ENCODE measurements at regions not wholly inside any gene's neighbourhood (a gene's known extent, or its start where the extent isn't known, plus 50 kb on each side); places are given as distances from the start of the nearest gene placed in this dataset.
"Not testable (repeated sequence)": the region's sequence is repeated elsewhere in the genome, so short reads cannot be mapped to it uniquely, and the experiment has no call there.

- Mint-ChIP-seq H3K4me1 (ENCODE audit: low read depth in 2 of 2) (no peaks in the 10 kb centered on the region), H3K27ac (no peak overlapping the region), H3K4me3 (no peak overlapping the region), H3K36me3 (peaks cover 6% of the 10 kb centered on the region), H3K27me3 (peaks cover 7 to 16% of the 10 kb centered on the region in 2 donors), H3K9me3 (peaks cover 6% of the 10 kb centered on the region)
- DNase-seq (ENCODE audit: low spot score) (no peak), ATAC-seq (no peak)
Observed at GRCh38 chrX:45566456-45566855, 365.8 kb upstream of the DIPK2B start.

- DNase-seq (ENCODE audit: low spot score) (no peak), ATAC-seq (no peak)
- peaks cover 9% of the 10 kb centered on the region for H3K9me3 Mint-ChIP-seq
- peaks cover 14 to 25% of the 10 kb centered on the region in 2 donors for H3K27me3 Mint-ChIP-seq
- H3K4me3 Mint-ChIP-seq: no peak overlapping the region
- H3K27ac Mint-ChIP-seq: no peak overlapping the region
- H3K36me3 Mint-ChIP-seq: peaks cover 12% of the 10 kb centered on the region
- H3K4me1 Mint-ChIP-seq (ENCODE audit: low read depth in 2 of 2): no peaks in the 10 kb centered on the region
Observed at GRCh38 chrX:45557387-45557786, 356.7 kb upstream of the DIPK2B start.

- ATAC-seq (no peak), DNase-seq (ENCODE audit: low spot score) (no peak)
- H3K27me3 Mint-ChIP-seq: peaks cover 5 to 18% of the 10 kb centered on the region in 2 donors
- H3K9me3 Mint-ChIP-seq: no peaks in the 10 kb centered on the region
- H3K4me1 Mint-ChIP-seq (ENCODE audit: low read depth in 2 of 2): no peaks in the 10 kb centered on the region
- H3K36me3 Mint-ChIP-seq: no peaks in the 10 kb centered on the region
- no peak overlapping the region for H3K4me3 Mint-ChIP-seq
- H3K27ac Mint-ChIP-seq: no peak overlapping the region
Observed at GRCh38 chrX:45554736-45555135, 354.1 kb upstream of the DIPK2B start.

- DNase-seq (ENCODE audit: low spot score): no peak
- Mint-ChIP-seq H3K4me1 (ENCODE audit: low read depth in 2 of 2) (no peaks in the 10 kb centered on the region), H3K36me3 (no peaks in the 10 kb centered on the region), H3K4me3 (no peak overlapping the region), H3K9me3 (no peaks in the 10 kb centered on the region), H3K27me3 (peaks cover 5 to 20% of the 10 kb centered on the region in 2 donors), H3K27ac (no peak overlapping the region)
- ATAC-seq: no peak
Observed at GRCh38 chrX:45553417-45553816, 352.7 kb upstream of the DIPK2B start.

GRCh38 chrX:45546697-45547096, 346.0 kb upstream of the DIPK2B start:
- H3K9me3 Mint-ChIP-seq; DNase-seq (ENCODE audit: low spot score); H3K4me3 Mint-ChIP-seq; H3K4me1 Mint-ChIP-seq (ENCODE audit: low read depth in 2 of 2); H3K36me3 Mint-ChIP-seq; ATAC-seq; H3K27ac Mint-ChIP-seq: not testable (repeated sequence)
- peaks cover 5 to 11% of the 10 kb centered on the region in 2 donors for H3K27me3 Mint-ChIP-seq

- H3K4me1 Mint-ChIP-seq (ENCODE audit: low read depth in 2 of 2): peaks cover 0 to 4% of the 10 kb centered on the region in 2 donors
- H3K36me3 Mint-ChIP-seq: peaks cover 4% of the 10 kb centered on the region
- H3K4me3 Mint-ChIP-seq: no peak overlapping the region
- ATAC-seq (no peak), DNase-seq (ENCODE audit: low spot score) (no peak)
- no peak overlapping the region for H3K27ac Mint-ChIP-seq
- peaks cover 32 to 43% of the 10 kb centered on the region in 2 donors for H3K27me3 Mint-ChIP-seq
- H3K9me3 Mint-ChIP-seq: peaks cover 5% of the 10 kb centered on the region
Observed at GRCh38 chrX:45540181-45540580, 339.5 kb upstream of the DIPK2B start.

- Mint-ChIP-seq H3K9me3 (peaks cover 11% of the 10 kb centered on the region), H3K27ac (no peak overlapping the region), H3K27me3 (peaks cover 52 to 54% of the 10 kb centered on the region in 2 donors), H3K4me1 (ENCODE audit: low read depth in 2 of 2) (peaks cover 0 to under 1% of the 10 kb centered on the region in 2 donors), H3K4me3 (no peak overlapping the region), H3K36me3 (peaks cover 20% of the 10 kb centered on the region)
- ATAC-seq: no peak
- DNase-seq (ENCODE audit: low spot score): no peak
Observed at GRCh38 chrX:45537936-45538335, 337.3 kb upstream of the DIPK2B start.

- DNase-seq (ENCODE audit: low spot score): no peak
- Mint-ChIP-seq H3K27me3 (peaks cover 5 to 25% of the 10 kb centered on the region in 2 donors), H3K4me3 (no peak overlapping the region), H3K36me3 (no peaks in the 10 kb centered on the region), H3K27ac (no peak overlapping the region), H3K9me3 (peaks cover 5% of the 10 kb centered on the region), H3K4me1 (ENCODE audit: low read depth in 2 of 2) (no peaks in the 10 kb centered on the region)
- ATAC-seq: no peak
Observed at GRCh38 chrX:45527834-45528233, 327.2 kb upstream of the DIPK2B start.

- H3K4me1 Mint-ChIP-seq (ENCODE audit: low read depth in 2 of 2): no peaks in the 10 kb centered on the region
- H3K4me3 Mint-ChIP-seq: no peak overlapping the region
- H3K9me3 Mint-ChIP-seq: peaks cover 5% of the 10 kb centered on the region
- H3K27ac Mint-ChIP-seq: no peak overlapping the region
- no peaks in the 10 kb centered on the region for H3K36me3 Mint-ChIP-seq
- no peak for DNase-seq (ENCODE audit: low spot score)
- no peak for ATAC-seq
- peaks cover 0 to 17% of the 10 kb centered on the region in 2 donors for H3K27me3 Mint-ChIP-seq
Observed at GRCh38 chrX:45524805-45525204, 324.1 kb upstream of the DIPK2B start.

- H3K4me3 Mint-ChIP-seq: no peak overlapping the region
- ATAC-seq (no peak), DNase-seq (ENCODE audit: low spot score) (no peak)
- no peaks in the 10 kb centered on the region for H3K36me3 Mint-ChIP-seq
- H3K27ac Mint-ChIP-seq: no peak overlapping the region
- peaks cover 0 to 16% of the 10 kb centered on the region in 2 donors for H3K27me3 Mint-ChIP-seq
- peaks cover 5% of the 10 kb centered on the region for H3K9me3 Mint-ChIP-seq
- no peaks in the 10 kb centered on the region for H3K4me1 Mint-ChIP-seq (ENCODE audit: low read depth in 2 of 2)
Observed at GRCh38 chrX:45524296-45524695, 323.6 kb upstream of the DIPK2B start.

GRCh38 chrX:45518552-45518951, 317.9 kb upstream of the DIPK2B start:
- Mint-ChIP-seq H3K27ac (no peak overlapping the region), H3K9me3 (peaks cover 4% of the 10 kb centered on the region), H3K4me3 (no peak overlapping the region), H3K27me3 (peaks cover 0 to 18% of the 10 kb centered on the region in 2 donors), H3K36me3 (no peaks in the 10 kb centered on the region), H3K4me1 (ENCODE audit: low read depth in 2 of 2) (peaks cover 22 to 27% of the 10 kb centered on the region in 2 donors)
- ATAC-seq: no peak
- no peak for DNase-seq (ENCODE audit: low spot score)

GRCh38 chrX:45517090-45517973, 316.7 kb upstream of the DIPK2B start:
- Mint-ChIP-seq H3K4me3 (no peak overlapping the region), H3K36me3 (no peaks in the 10 kb centered on the region), H3K9me3 (peaks cover 4% of the 10 kb centered on the region), H3K27ac (no peak overlapping the region), H3K27me3 (peaks cover 0 to 25% of the 10 kb centered on the region in 2 donors), H3K4me1 (ENCODE audit: low read depth in 2 of 2) (peaks cover 22 to 33% of the 10 kb centered on the region in 2 donors)
- ATAC-seq (no peak), DNase-seq (ENCODE audit: low spot score) (no peak)

- ATAC-seq (peak; percentile 90 to 92), DNase-seq (ENCODE audit: low spot score) (peak; percentile 67)
- Mint-ChIP-seq H3K36me3 (no peaks in the 10 kb centered on the region), H3K4me3 (peak overlapping the region; percentile 38), H3K4me1 (ENCODE audit: low read depth in 2 of 2) (peaks cover 22 to 33% of the 10 kb centered on the region in 2 donors), H3K9me3 (peaks cover 4% of the 10 kb centered on the region), H3K27ac (peak overlapping the region; percentile 65 to 77), H3K27me3 (peaks cover 0 to 25% of the 10 kb centered on the region in 2 donors)
Observed at GRCh38 chrX:45515262-45516215, 314.9 kb upstream of the DIPK2B start.

All from natural killer cell treated with Interleukin-12 subunit alpha and Interleukin-12 subunit beta and Interleukin-15 and Interleukin-18, amount 100 ng/mL, for 72 hours (primary cell).